H1 (cell line): ENCODE measurements at regions not wholly inside any gene's neighbourhood (a gene's known extent, or its start where the extent isn't known, plus 50 kb on each side); places are given as distances from the start of the nearest gene placed in this dataset.

Experiments
- BRCA1 ChIP-seq: IDR thresholded peaks from 2 replicates; pipeline ENCODE4 v1.6.1; 2012; ENCODE audit warnings: low read depth, low read length, improper control_type of control experiment
- POLR2A ChIP-seq, 2 experiments: IDR thresholded peaks; 1 replicate in 1 of 2; 2 replicates in 1 of 2; pipeline ENCODE4 v1.6.1; 2011; ENCODE audit warnings: low read depth in 2 of 2, low read length in 2 of 2, mild to moderate bottlenecking in 2 of 2; ENCODE audit errors: control extremely low read depth in 1 of 2
- RFX5 ChIP-seq: IDR thresholded peaks from 2 replicates; pipeline ENCODE4 v1.6.1; 2011; ENCODE audit warnings: low read depth, low read length, improper control_type of control experiment, borderline replicate concordance
- SIX5 ChIP-seq: IDR thresholded peaks from 2 replicates; pipeline ENCODE4 v1.6.1; 2011; ENCODE audit warnings: mild to moderate bottlenecking, low read depth, low read length
- ZNF274 ChIP-seq: IDR thresholded peaks from 2 replicates; pipeline ENCODE4 v1.7.0; 2012; ENCODE audit warnings: low read length, borderline replicate concordance; ENCODE audit errors: extremely low read depth
- TF ChIP-seq, protein P1 (sequence below): IDR thresholded peaks from 2 replicates; pipeline ENCODE4 v1.6.1; 2011; ENCODE audit warnings: low read depth, mild to moderate bottlenecking, low read length; ENCODE audit not compliant: insufficient read depth

GRCh38 chr12:98319716-98320425, 195.5 kb upstream of the TMPO start (continued):
- no peak for TF ChIP-seq ZNF274
- no peak for TF ChIP-seq POLR2A (IDR thresholded peaks at IDR 0.05; ENCODE audit: control extremely low read depth in 1 of 2, low read depth in 2 of 2, low read length in 2 of 2)
- no peak for TF ChIP-seq RFX5
- TF ChIP-seq BRCA1, result no peak
- TF ChIP-seq SIX5, result no peak
- TF ChIP-seq, protein P1, sequence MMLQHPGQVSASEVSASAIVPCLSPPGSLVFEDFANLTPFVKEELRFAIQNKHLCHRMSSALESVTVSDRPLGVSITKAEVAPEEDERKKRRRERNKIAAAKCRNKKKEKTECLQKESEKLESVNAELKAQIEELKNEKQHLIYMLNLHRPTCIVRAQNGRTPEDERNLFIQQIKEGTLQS, result no peak
